WTC11 (cell line): ENCODE measurements at regions not wholly inside any gene's neighbourhood (a gene's known extent, or its start where the extent isn't known, plus 50 kb on each side); places are given as distances from the start of the nearest gene placed in this dataset.
A peak's percentile ranks its signal among the peaks of the same experiment; 100 is the strongest.

Source experiments
- ATAC-seq: fragments of 200-7000 bp; cut with Tn5 transposase; 2 replicates; pipeline ENCODE4 v1.10.0; 2021; ENCODE audit warnings: mild to moderate bottlenecking, moderate library complexity
- CTCF ChIA-PET: fragments of 300-600 bp; sonication (Branson Sonifier 250); formaldehyde crosslinking; loops from one replicate; lab custom pipeline; 2021; ENCODE audit warnings: antibody characterized with exemption; lab: Charles Lee
- POLR2A ChIA-PET: fragments of 350-600 bp; sonication (Branson Sonifier 250); formaldehyde crosslinking; loops from one replicate; lab custom pipeline; 2021; ENCODE audit warnings: antibody characterized with exemption; lab: Charles Lee
- DNase-seq: peaks from one replicate; pipeline ENCODE4 v3.0.0; 2021; ENCODE audit warnings: low spot score
- H3K27ac Mint-ChIP-seq: 2 replicates; pipeline ENCODE4 v1.8.0; 2021; ENCODE audit warnings: mixed read lengths
- H3K27me3 Mint-ChIP-seq: 2 replicates; pipeline ENCODE4 v1.8.0; 2021; ENCODE audit warnings: low read depth, mild to moderate bottlenecking, moderate library complexity, mixed read lengths
- H3K36me3 Mint-ChIP-seq: 2 replicates; pipeline ENCODE4 v1.8.0; 2021; ENCODE audit warnings: mixed read lengths
- H3K4me1 Mint-ChIP-seq: 2 replicates; pipeline ENCODE4 v1.8.0; 2022; ENCODE audit warnings: mixed read lengths
- H3K4me3 Mint-ChIP-seq: 2 replicates; pipeline ENCODE4 v1.8.0; 2021; ENCODE audit warnings: mild to moderate bottlenecking, moderate library complexity, mixed read lengths
- H3K9me3 Mint-ChIP-seq: 2 replicates; pipeline ENCODE4 v1.8.0; 2021; ENCODE audit warnings: mixed read lengths
- AFF4 ChIP-seq: sonication (generic); formaldehyde crosslinking; IDR thresholded peaks from 2 replicates; pipeline ENCODE4 v1.8.1; 2023; ENCODE audit warnings: mild to moderate bottlenecking, missing genetic modification reagents, borderline replicate concordance
- ESRRA ChIP-seq: sonication (generic); formaldehyde crosslinking; IDR thresholded peaks from 2 replicates; pipeline ENCODE4 v1.8.1; 2022; ENCODE audit warnings: mild to moderate bottlenecking, missing genetic modification reagents, borderline replicate concordance
- ETV6 ChIP-seq: sonication (generic); formaldehyde crosslinking; IDR thresholded peaks from 2 replicates; pipeline ENCODE4 v1.8.1; 2022; ENCODE audit warnings: mild to moderate bottlenecking, missing genetic modification reagents
- GRHL2 ChIP-seq: fragments of 250-450 bp; sonication (Bioruptor Pico); IDR thresholded peaks from 2 replicates; pipeline ENCODE4 v1.8.0; 2022; ENCODE audit warnings: mild to moderate bottlenecking, moderate library complexity; ENCODE audit not compliant: insufficient replicate concordance, severe bottlenecking
- HMGA2 ChIP-seq: fragments of 250-450 bp; sonication (Bioruptor Pico); IDR thresholded peaks from 2 replicates; pipeline ENCODE4 v1.4.0; 2021; ENCODE audit warnings: mild to moderate bottlenecking, moderate library complexity
- JAZF1 ChIP-seq: fragments of 250-450 bp; sonication (Bioruptor Pico); IDR thresholded peaks from 2 replicates; pipeline ENCODE4 v1.9.0; 2021; ENCODE audit warnings: moderate library complexity, mild to moderate bottlenecking, inconsistent platforms
- KAT7 ChIP-seq: sonication (generic); formaldehyde crosslinking; IDR thresholded peaks from 2 replicates; pipeline ENCODE4 v1.8.1; 2023; ENCODE audit warnings: missing genetic modification reagents, mild to moderate bottlenecking, borderline replicate concordance
- MXD4 ChIP-seq: fragments of 250-450 bp; sonication (Bioruptor Pico); IDR thresholded peaks from 2 replicates; pipeline ENCODE4 v1.8.0; 2021; ENCODE audit warnings: mild to moderate bottlenecking, moderate library complexity, borderline replicate concordance
- NR1H2 ChIP-seq: sonication (generic); formaldehyde crosslinking; IDR thresholded peaks from 2 replicates; pipeline ENCODE4 v1.9.0; 2021; ENCODE audit warnings: mild to moderate bottlenecking, moderate library complexity, missing genetic modification reagents
- SMAD3 ChIP-seq: sonication (generic); formaldehyde crosslinking; IDR thresholded peaks from 2 replicates; pipeline ENCODE4 v1.8.0; 2022; ENCODE audit warnings: missing genetic modification reagents, mild to moderate bottlenecking, borderline replicate concordance
- SMAD4 ChIP-seq: sonication (generic); formaldehyde crosslinking; IDR thresholded peaks from 2 replicates; pipeline ENCODE4 v1.8.0; 2022; ENCODE audit warnings: mild to moderate bottlenecking, missing genetic modification reagents
- SP1 ChIP-seq: sonication (generic); formaldehyde crosslinking; conservative IDR thresholded peaks from 2 replicates; pipeline ENCODE4 v1.8.1; 2022; ENCODE audit warnings: missing genetic modification reagents
- USF1 ChIP-seq: sonication (generic); formaldehyde crosslinking; IDR thresholded peaks from 2 replicates; pipeline ENCODE4 v1.8.0; 2022; ENCODE audit warnings: mild to moderate bottlenecking, missing genetic modification reagents
- ZNF121 ChIP-seq: sonication (generic); formaldehyde crosslinking; IDR thresholded peaks from 2 replicates; pipeline ENCODE4 v1.8.0; 2023; ENCODE audit warnings: missing genetic modification reagents
- ZNF219 ChIP-seq: sonication (generic); formaldehyde crosslinking; IDR thresholded peaks from 2 replicates; pipeline ENCODE4 v1.8.0; 2023; ENCODE audit warnings: missing genetic modification reagents, mild to moderate bottlenecking, borderline replicate concordance
- ZNF317 ChIP-seq: sonication (generic); formaldehyde crosslinking; IDR thresholded peaks from 2 replicates; pipeline ENCODE4 v1.8.1; 2023; ENCODE audit warnings: low read depth, mild to moderate bottlenecking, moderate library complexity, missing genetic modification reagents, borderline replicate concordance
- ZNF423 ChIP-seq: fragments of 250-450 bp; sonication (Bioruptor Pico); IDR thresholded peaks from 2 replicates; pipeline ENCODE4 v2.1.2; 2022; ENCODE audit warnings: mild to moderate bottlenecking, moderate library complexity
- TF ChIP-seq, protein P1 (sequence below): sonication (generic); formaldehyde crosslinking; IDR thresholded peaks from 2 replicates; pipeline ENCODE4 v1.8.0; 2023; ENCODE audit warnings: missing genetic modification reagents, mild to moderate bottlenecking, borderline replicate concordance
- TF ChIP-seq, protein P2 (sequence below): sonication (generic); formaldehyde crosslinking; IDR thresholded peaks from 2 replicates; pipeline ENCODE4 v1.8.1; 2022; ENCODE audit warnings: missing genetic modification reagents, borderline replicate concordance
- TF ChIP-seq, protein P3 (sequence below): sonication (generic); formaldehyde crosslinking; IDR thresholded peaks from 2 replicates; pipeline ENCODE4 v1.8.0; 2023; ENCODE audit warnings: missing genetic modification reagents

- Mint-ChIP-seq H3K4me1 (0 out of 2 replicates have a peak, but pooled peaks cover 3% of the 10 kb centered on the region), H3K9me3 (peaks cover 32% of the 10 kb centered on the region), H3K36me3 (peaks cover 21% of the 10 kb centered on the region), H3K27ac (no peak overlapping the region), H3K4me3 (no peak overlapping the region), H3K27me3 (no peaks in the 10 kb centered on the region)
- no peak for DNase-seq
- ATAC-seq, result no peak
- ChIA-PET CTCF (no interaction called here), POLR2A (no interaction called here)
- TF ChIP-seq GRHL2 (CRISPR knock-in tag) (no peak), ZNF121 (CRISPR knock-in tag) (no peak), ETV6 (no peak), SMAD4 (no peak), MXD4 (CRISPR knock-in tag) (no peak), SP1 (CRISPR knock-in tag) (no peak), ZNF317 (no peak), ZNF219 (no peak), USF1 (CRISPR knock-in tag) (no peak), AFF4 (CRISPR knock-in tag) (no peak), SMAD3 (no peak), KAT7 (CRISPR knock-in tag) (no peak)
- TF ChIP-seq, protein P1, sequence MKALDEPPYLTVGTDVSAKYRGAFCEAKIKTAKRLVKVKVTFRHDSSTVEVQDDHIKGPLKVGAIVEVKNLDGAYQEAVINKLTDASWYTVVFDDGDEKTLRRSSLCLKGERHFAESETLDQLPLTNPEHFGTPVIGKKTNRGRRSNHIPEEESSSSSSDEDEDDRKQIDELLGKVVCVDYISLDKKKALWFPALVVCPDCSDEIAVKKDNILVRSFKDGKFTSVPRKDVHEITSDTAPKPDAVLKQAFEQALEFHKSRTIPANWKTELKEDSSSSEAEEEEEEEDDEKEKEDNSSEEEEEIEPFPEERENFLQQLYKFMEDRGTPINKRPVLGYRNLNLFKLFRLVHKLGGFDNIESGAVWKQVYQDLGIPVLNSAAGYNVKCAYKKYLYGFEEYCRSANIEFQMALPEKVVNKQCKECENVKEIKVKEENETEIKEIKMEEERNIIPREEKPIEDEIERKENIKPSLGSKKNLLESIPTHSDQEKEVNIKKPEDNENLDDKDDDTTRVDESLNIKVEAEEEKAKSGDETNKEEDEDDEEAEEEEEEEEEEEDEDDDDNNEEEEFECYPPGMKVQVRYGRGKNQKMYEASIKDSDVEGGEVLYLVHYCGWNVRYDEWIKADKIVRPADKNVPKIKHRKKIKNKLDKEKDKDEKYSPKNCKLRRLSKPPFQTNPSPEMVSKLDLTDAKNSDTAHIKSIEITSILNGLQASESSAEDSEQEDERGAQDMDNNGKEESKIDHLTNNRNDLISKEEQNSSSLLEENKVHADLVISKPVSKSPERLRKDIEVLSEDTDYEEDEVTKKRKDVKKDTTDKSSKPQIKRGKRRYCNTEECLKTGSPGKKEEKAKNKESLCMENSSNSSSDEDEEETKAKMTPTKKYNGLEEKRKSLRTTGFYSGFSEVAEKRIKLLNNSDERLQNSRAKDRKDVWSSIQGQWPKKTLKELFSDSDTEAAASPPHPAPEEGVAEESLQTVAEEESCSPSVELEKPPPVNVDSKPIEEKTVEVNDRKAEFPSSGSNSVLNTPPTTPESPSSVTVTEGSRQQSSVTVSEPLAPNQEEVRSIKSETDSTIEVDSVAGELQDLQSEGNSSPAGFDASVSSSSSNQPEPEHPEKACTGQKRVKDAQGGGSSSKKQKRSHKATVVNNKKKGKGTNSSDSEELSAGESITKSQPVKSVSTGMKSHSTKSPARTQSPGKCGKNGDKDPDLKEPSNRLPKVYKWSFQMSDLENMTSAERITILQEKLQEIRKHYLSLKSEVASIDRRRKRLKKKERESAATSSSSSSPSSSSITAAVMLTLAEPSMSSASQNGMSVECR (CRISPR knock-in tag), result no peak
- TF ChIP-seq, protein P2, sequence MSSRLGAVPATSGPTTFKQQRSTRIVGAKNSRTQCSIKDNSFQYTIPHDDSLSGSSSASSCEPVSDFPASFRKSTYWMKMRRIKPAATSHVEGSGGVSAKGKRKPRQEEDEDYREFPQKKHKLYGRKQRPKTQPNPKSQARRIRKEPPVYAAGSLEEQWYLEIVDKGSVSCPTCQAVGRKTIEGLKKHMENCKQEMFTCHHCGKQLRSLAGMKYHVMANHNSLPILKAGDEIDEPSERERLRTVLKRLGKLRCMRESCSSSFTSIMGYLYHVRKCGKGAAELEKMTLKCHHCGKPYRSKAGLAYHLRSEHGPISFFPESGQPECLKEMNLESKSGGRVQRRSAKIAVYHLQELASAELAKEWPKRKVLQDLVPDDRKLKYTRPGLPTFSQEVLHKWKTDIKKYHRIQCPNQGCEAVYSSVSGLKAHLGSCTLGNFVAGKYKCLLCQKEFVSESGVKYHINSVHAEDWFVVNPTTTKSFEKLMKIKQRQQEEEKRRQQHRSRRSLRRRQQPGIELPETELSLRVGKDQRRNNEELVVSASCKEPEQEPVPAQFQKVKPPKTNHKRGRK (CRISPR knock-in tag), result no peak
- TF ChIP-seq, protein P3, sequence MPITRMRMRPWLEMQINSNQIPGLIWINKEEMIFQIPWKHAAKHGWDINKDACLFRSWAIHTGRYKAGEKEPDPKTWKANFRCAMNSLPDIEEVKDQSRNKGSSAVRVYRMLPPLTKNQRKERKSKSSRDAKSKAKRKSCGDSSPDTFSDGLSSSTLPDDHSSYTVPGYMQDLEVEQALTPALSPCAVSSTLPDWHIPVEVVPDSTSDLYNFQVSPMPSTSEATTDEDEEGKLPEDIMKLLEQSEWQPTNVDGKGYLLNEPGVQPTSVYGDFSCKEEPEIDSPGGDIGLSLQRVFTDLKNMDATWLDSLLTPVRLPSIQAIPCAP (CRISPR knock-in tag), result no peak
Observed at GRCh38 chr6:66396145-66396544, 689.1 kb upstream of the EYS start.

DNA sequence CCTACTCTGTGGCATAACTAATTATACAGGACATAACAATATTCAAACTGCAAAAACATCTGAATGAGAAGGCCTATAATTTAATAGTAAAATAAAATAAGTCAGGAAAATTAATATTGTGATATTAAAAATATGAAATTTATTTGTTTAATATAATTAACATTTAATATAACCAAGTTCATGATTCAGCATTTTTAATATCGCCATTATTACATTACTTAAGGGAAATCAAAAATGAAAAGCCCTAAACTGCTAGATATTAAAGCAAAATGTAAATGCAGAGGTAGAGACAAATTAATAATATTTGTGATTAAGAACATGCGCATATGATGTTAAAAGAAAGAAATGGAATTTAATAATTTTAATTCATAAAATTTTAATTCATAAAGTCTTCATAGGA is 683.4 kb upstream of the EYS start:
- H3K4me1 Mint-ChIP-seq, result 0 out of 2 replicates have a peak, but pooled peaks cover 3% of the 10 kb centered on the region
- peaks cover 16% of the 10 kb centered on the region for H3K36me3 Mint-ChIP-seq
- CTCF ChIA-PET, result no interaction called here
- DNase-seq (no peak), ATAC-seq (no peak)
- peak; percentile 63; the same call in 1 of the 2 replicates for TF ChIP-seq HMGA2 (CRISPR knock-in tag)
- TF ChIP-seq NR1H2 (CRISPR knock-in tag), result no peak
- TF ChIP-seq ZNF423, result no peak
- TF ChIP-seq ESRRA (CRISPR knock-in tag), result no peak
- no peak for TF ChIP-seq JAZF1
- H3K9me3 Mint-ChIP-seq, result peaks cover 32% of the 10 kb centered on the region
- H3K4me3 Mint-ChIP-seq, result no peak overlapping the region
- no peak overlapping the region for H3K27ac Mint-ChIP-seq
- H3K27me3 Mint-ChIP-seq, result no peaks in the 10 kb centered on the region
- POLR2A ChIA-PET, result no interaction called here
